ENCODE measurements at regions not wholly inside any gene's neighbourhood (a gene's known extent, or its start where the extent isn't known, plus 50 kb on each side); places are given as distances from the start of the nearest gene placed in this dataset.

GRCh38 chr17:14864127-14864526, 401.0 kb downstream of the PMP22 start:
- no peaks in the 10 kb centered on the region for H3K4me1 ChIP-seq
- H3K36me3 ChIP-seq (replicated peaks): no peaks in the 10 kb centered on the region
- H3K27me3 ChIP-seq (ENCODE audit: low read depth): no peaks in the 10 kb centered on the region
- H3K4me3 ChIP-seq: no peak overlapping the region
- 0 out of 2 replicates have a peak, but pooled peaks cover 3% of the 10 kb centered on the region for H3K9me3 ChIP-seq
- no peak for DNase-seq (ENCODE audit: low spot score in 2 of 2)
- in situ Hi-C loops (cut with MboI; ENCODE audit: low sequenced_read_pairs): no loop called here

GRCh38 chr17:14859542-14859941, 405.6 kb downstream of the PMP22 start:
- no peaks in the 10 kb centered on the region for H3K27me3 ChIP-seq (ENCODE audit: low read depth)
- in situ Hi-C loops (cut with MboI; ENCODE audit: low sequenced_read_pairs): no loop called here
- H3K4me3 ChIP-seq: no peak overlapping the region
- no peaks in the 10 kb centered on the region for H3K4me1 ChIP-seq
- DNase-seq (ENCODE audit: low spot score in 2 of 2): no peak
- no peaks in the 10 kb centered on the region for H3K9me3 ChIP-seq
- no peaks in the 10 kb centered on the region for H3K36me3 ChIP-seq (replicated peaks)

- Histone ChIP-seq H3K9me3 (no peaks in the 10 kb centered on the region), H3K36me3 (replicated peaks) (no peaks in the 10 kb centered on the region), H3K27me3 (ENCODE audit: low read depth) (no peaks in the 10 kb centered on the region), H3K4me3 (no peak overlapping the region), H3K4me1 (no peaks in the 10 kb centered on the region)
- no peak for DNase-seq (ENCODE audit: low spot score in 2 of 2)
- in situ Hi-C loops (cut with MboI; ENCODE audit: low sequenced_read_pairs): no loop called here
Observed at GRCh38 chr17:14856176-14856575, 408.9 kb downstream of the PMP22 start.

GRCh38 chr17:14854691-14855090, 410.4 kb downstream of the PMP22 start:
- H3K27me3 ChIP-seq (ENCODE audit: low read depth): no peaks in the 10 kb centered on the region
- DNase-seq (ENCODE audit: low spot score in 2 of 2): no peak
- no peaks in the 10 kb centered on the region for H3K9me3 ChIP-seq
- no peaks in the 10 kb centered on the region for H3K4me1 ChIP-seq
- H3K36me3 ChIP-seq (replicated peaks): no peaks in the 10 kb centered on the region
- no peak overlapping the region for H3K4me3 ChIP-seq
- in situ Hi-C loops (cut with MboI; ENCODE audit: low sequenced_read_pairs): no loop called here

- Histone ChIP-seq H3K27me3 (ENCODE audit: low read depth) (no peaks in the 10 kb centered on the region), H3K9me3 (no peaks in the 10 kb centered on the region; the same call in 1 of the 2 replicates), H3K4me3 (no peak overlapping the region), H3K36me3 (replicated peaks) (no peaks in the 10 kb centered on the region), H3K4me1 (no peaks in the 10 kb centered on the region)
- no peak for DNase-seq (ENCODE audit: low spot score in 2 of 2)
- in situ Hi-C loops (cut with MboI; ENCODE audit: low sequenced_read_pairs): no loop called here
Observed at GRCh38 chr17:14845591-14846281, 419.4 kb downstream of the PMP22 start.

- Histone ChIP-seq H3K36me3 (replicated peaks) (no peaks in the 10 kb centered on the region), H3K9me3 (no peaks in the 10 kb centered on the region), H3K27me3 (ENCODE audit: low read depth) (no peaks in the 10 kb centered on the region), H3K4me1 (no peaks in the 10 kb centered on the region), H3K4me3 (no peak overlapping the region)
- no peak for DNase-seq (ENCODE audit: low spot score in 2 of 2)
- in situ Hi-C loops (cut with MboI; ENCODE audit: low sequenced_read_pairs): no loop called here
Observed at GRCh38 chr17:14843086-14843795, 421.9 kb downstream of the PMP22 start.

GRCh38 chr17:14840616-14841231, 424.4 kb downstream of the PMP22 start:
- no peaks in the 10 kb centered on the region; the same call in 1 of the 2 replicates for H3K9me3 ChIP-seq
- H3K36me3 ChIP-seq (replicated peaks): no peaks in the 10 kb centered on the region
- in situ Hi-C loops (cut with MboI; ENCODE audit: low sequenced_read_pairs): no loop called here
- H3K27me3 ChIP-seq (ENCODE audit: low read depth): no peaks in the 10 kb centered on the region
- DNase-seq (ENCODE audit: low spot score in 2 of 2): no peak
- H3K4me3 ChIP-seq: no peak overlapping the region
- no peaks in the 10 kb centered on the region for H3K4me1 ChIP-seq

GRCh38 chr17:14838567-14838966, 426.6 kb downstream of the PMP22 start:
- Histone ChIP-seq H3K36me3 (replicated peaks) (no peaks in the 10 kb centered on the region), H3K4me1 (no peaks in the 10 kb centered on the region), H3K4me3 (no peak overlapping the region), H3K27me3 (ENCODE audit: low read depth) (no peaks in the 10 kb centered on the region), H3K9me3 (no peaks in the 10 kb centered on the region; the same call in 1 of the 2 replicates)
- no peak for DNase-seq (ENCODE audit: low spot score in 2 of 2)
- in situ Hi-C loops (cut with MboI; ENCODE audit: low sequenced_read_pairs): no loop called here

GRCh38 chr17:14833201-14833785, 431.8 kb downstream of the PMP22 start:
- no peak overlapping the region for H3K4me3 ChIP-seq
- no peaks in the 10 kb centered on the region for H3K4me1 ChIP-seq
- no peak for DNase-seq (ENCODE audit: low spot score in 2 of 2)
- H3K27me3 ChIP-seq (ENCODE audit: low read depth): no peaks in the 10 kb centered on the region
- H3K9me3 ChIP-seq: no peaks in the 10 kb centered on the region; the same call in 1 of the 2 replicates
- in situ Hi-C loops (cut with MboI; ENCODE audit: low sequenced_read_pairs): no loop called here
- no peaks in the 10 kb centered on the region for H3K36me3 ChIP-seq (replicated peaks)

GRCh38 chr17:14831491-14831890, 433.6 kb downstream of the PMP22 start:
- no peaks in the 10 kb centered on the region for H3K27me3 ChIP-seq (ENCODE audit: low read depth)
- in situ Hi-C loops (cut with MboI; ENCODE audit: low sequenced_read_pairs): no loop called here
- DNase-seq (ENCODE audit: low spot score in 2 of 2): no peak

GRCh38 chr17:14827396-14827919, 437.7 kb downstream of the PMP22 start:
- no peaks in the 10 kb centered on the region for H3K27me3 ChIP-seq (ENCODE audit: low read depth)
- H3K4me3 ChIP-seq: no peak overlapping the region
- no peaks in the 10 kb centered on the region for H3K36me3 ChIP-seq (replicated peaks)
- DNase-seq (ENCODE audit: low spot score in 2 of 2): no peak
- no peaks in the 10 kb centered on the region for H3K4me1 ChIP-seq
- in situ Hi-C loops (cut with MboI; ENCODE audit: low sequenced_read_pairs): no loop called here
- no peaks in the 10 kb centered on the region for H3K9me3 ChIP-seq

More at GRCh38 chr17:14831491-14831890, 433.6 kb downstream of the PMP22 start:
- no peaks in the 10 kb centered on the region for H3K36me3 ChIP-seq (replicated peaks)
- H3K4me3 ChIP-seq: no peak overlapping the region
- H3K9me3 ChIP-seq: no peaks in the 10 kb centered on the region
- no peaks in the 10 kb centered on the region for H3K4me1 ChIP-seq

GRCh38 chr17:14826358-14826757, 438.8 kb downstream of the PMP22 start:
- Histone ChIP-seq H3K36me3 (replicated peaks) (no peaks in the 10 kb centered on the region), H3K4me3 (no peak overlapping the region), H3K4me1 (no peaks in the 10 kb centered on the region), H3K9me3 (no peaks in the 10 kb centered on the region), H3K27me3 (ENCODE audit: low read depth) (no peaks in the 10 kb centered on the region)
- in situ Hi-C loops (cut with MboI; ENCODE audit: low sequenced_read_pairs): no loop called here
- DNase-seq (ENCODE audit: low spot score in 2 of 2): no peak

- in situ Hi-C loops (cut with MboI; ENCODE audit: low sequenced_read_pairs): no loop called here
- no peaks in the 10 kb centered on the region for H3K27me3 ChIP-seq (ENCODE audit: low read depth)
- H3K36me3 ChIP-seq (replicated peaks): no peaks in the 10 kb centered on the region
- peaks cover 4% of the 10 kb centered on the region; the same call in 1 of the 2 replicates for H3K9me3 ChIP-seq
- no peak for DNase-seq (ENCODE audit: low spot score in 2 of 2)
- H3K4me1 ChIP-seq: no peaks in the 10 kb centered on the region
- no peak overlapping the region for H3K4me3 ChIP-seq
Observed at GRCh38 chr17:14818469-14818868, 446.7 kb downstream of the PMP22 start.
